ENCODE measurements at regions not wholly inside any gene's neighbourhood (a gene's known extent, or its start where the extent isn't known, plus 50 kb on each side); places are given as distances from the start of the nearest gene placed in this dataset.

DNA sequence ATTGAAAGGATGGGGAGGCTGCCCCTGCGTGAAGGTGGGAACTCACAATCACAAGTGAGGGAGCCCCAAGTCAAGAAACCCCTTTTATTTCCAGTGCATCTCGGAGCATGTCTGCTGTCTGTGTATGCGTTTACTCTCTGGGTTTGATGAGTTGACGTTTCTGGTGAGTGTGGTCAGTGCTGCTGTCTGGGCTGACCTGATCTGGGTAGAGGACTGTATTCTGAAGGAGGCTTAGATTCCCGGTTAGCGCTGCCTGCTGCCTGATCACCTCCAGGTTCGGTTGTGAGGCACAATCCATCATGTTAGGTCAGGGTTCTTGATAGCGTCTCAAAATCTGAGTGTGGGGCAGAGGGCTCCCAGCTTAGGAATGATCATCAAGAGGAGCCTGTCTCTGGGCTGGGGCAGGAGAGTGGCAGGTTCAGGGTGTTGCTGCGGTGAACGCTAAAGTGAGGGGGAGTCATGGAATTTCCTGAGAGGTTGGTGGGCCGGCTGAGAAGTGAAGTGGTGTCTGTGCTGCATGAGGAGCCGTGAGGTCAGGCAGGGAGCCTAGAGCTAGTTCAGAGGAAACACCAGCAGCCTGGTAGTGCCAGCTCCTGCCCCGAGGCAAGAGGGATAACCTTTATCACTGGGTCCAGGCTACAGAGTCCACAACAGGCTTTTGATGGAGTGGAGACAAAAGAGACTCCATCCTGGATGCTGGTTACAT, 225.3 kb upstream of the CST7 start:
- TF ChIP-seq POLR2AphosphoS5 (IDR thresholded peaks at IDR 0.05; ENCODE audit: borderline replicate concordance, low read depth, low read length) (no peak), EZH2 (IDR thresholded peaks at IDR 0.05) (no peak), FOXP2 (optimal IDR thresholded peaks at IDR 0.05; ENCODE audit: control extremely low read depth, extremely low read length, insufficient read depth) (no peak)

Measured in SK-N-MC (cell line).